Kidney glomerular epithelial cell (primary cell): ENCODE measurements at regions not wholly inside any gene's neighbourhood (a gene's known extent, or its start where the extent isn't known, plus 50 kb on each side); places are given as distances from the start of the nearest gene placed in this dataset.

Experiments used
- DNase-seq: peaks from one replicate; lab custom pipeline; 2025; lab: John Stamatoyannopoulos, UW

- no peak for DNase-seq
These were observed 358.6 kb downstream of the RBM43 start for GRCh38 chr2:150903055-150903454.

DNA sequence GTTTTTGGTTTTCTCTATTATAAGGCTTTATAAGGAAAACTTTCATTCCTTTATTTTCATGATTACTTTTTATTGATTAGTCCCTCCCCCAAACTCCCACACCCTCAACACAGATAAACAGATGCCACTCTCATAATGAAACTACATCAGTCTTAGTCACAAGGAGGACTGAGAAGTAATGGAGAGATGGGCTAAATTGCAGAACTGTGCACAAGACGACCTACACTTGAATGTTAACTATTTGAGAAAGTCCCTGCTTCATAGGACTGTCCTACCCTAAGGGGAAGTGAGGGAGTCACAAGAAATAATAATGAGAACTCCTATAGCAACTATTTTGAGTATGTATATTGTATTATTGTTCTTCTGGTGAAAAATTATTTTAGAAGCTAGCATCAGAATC, 360.8 kb downstream of the RBM43 start:
- no peak for DNase-seq

GRCh38 chr2:150895968-150896367, 365.7 kb downstream of the RBM43 start:
- no peak for DNase-seq

GRCh38 chr2:150889141-150889540, 372.5 kb downstream of the RBM43 start:
- DNase-seq, result no peak

DNA sequence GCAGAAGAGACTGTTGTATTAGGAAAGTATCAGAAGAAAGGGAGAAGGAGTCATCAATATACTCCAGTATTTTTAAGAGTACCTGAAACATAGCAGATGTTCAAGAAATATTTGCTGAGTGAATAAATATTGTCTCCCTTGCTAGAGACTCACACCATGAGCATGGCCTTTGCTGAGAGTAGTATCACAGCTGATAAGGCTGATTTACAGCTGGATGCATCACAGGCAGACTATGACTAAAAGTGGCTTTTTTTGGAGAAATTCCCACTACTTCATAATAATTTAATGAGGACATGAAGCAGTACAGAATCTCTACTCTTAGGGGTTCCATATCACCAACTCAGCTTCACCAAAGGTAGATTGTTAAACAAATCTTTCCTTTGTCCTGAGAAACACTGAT, 373.3 kb downstream of the RBM43 start:
- DNase-seq, result no peak

DNA sequence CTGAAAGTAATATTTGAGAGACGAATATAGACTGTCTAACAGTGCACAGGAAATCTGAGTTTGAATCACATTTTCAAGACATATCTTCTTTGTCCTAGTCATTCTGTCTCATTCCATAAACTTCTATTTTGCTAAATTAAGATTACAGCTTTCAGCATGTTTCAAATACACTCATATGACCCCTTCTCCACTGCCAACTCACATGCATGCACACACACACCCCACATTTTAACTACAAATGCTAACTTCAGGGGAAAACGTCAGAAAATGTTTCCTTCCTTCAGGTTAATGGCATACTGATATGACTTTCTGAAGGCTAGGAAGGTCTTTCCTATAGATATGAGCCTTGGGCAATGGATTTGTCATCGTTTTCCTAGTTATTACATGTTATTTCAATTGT, 373.7 kb downstream of the RBM43 start:
- DNase-seq, result no peak

DNA sequence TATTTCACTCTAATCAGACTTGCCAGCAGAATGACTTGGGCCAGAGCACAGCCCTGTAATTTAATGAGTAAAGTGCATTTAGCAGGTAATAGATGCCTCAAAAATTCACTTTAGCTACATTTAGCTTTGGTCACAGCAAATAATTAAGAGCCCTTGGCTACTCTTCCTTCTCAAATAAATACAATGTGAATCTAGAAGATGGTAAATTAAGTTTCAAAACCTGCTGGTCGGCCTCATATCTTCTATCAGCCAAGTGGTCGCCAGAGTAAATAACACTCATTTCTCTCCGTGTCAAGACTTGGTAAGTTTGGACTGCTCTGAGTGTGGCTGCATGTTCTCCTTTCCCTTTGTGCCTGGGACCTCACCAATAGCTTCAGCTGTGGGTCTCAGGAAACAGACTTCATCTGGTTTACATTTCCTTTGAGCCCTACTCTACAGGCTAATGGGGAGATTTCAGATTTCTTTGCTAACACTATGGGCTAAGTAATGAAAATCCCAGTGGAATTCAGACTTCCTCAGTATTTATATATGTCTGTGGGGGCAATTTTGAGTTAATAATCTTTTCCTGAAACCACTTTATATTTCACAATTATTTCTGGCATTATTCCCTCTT, 375.8 kb downstream of the RBM43 start:
- no peak for DNase-seq

GRCh38 chr2:150885236-150885635, 376.4 kb downstream of the RBM43 start:
- DNase-seq, result no peak

DNA sequence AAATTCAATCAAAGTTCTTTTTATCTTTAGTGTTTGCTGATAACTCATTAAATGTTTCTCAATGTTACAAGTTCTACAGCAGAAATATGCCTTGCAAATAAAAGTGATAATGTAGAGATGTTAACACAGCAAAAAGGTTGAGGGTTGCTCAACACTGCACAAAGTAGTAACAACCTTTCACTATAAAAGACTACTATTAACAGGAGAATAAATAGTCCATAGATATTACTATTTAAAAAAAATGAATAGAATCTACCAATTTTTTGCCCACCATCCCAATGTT, 378.1 kb downstream of the RBM43 start:
- no peak for DNase-seq

DNA sequence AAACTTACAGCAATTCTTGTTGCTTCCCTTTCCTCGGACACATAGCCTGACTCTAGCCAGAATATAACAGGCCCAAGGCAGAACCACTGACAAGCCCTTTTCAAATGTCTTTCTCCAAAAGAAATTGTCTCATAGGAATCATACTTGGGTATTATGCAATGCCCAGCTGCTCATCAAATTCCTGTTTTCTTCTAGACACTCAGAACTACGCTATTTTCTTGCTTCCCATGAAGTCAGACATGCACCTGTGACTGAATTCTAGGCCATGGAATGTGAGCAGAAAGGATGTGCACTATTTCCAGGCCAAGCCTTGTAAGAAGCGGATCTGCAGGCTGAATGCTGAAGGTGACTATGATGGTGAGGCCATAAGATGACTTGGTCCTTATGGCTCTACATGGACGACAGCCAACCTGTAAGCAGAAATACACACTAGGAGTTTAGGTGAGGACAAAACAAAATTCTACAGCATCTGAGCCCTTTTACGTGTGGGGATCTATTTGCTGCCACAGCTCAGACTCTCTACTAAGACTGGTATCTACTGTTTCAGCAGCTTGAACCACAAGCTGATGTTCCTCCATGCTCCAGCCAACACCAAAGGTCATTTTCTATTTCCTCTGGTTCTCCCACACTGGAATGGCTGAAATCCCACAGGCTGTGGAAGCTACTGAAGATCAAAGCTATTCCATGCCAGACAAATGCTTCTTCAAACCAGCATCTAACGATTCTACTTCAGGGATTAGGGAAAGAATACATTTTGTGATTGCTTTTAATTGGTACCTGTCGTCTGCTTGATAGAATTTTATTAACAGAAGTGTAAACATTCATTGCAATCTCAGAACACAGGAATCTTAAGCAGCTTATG, 378.7 kb downstream of the RBM43 start:
- no peak for DNase-seq

DNA sequence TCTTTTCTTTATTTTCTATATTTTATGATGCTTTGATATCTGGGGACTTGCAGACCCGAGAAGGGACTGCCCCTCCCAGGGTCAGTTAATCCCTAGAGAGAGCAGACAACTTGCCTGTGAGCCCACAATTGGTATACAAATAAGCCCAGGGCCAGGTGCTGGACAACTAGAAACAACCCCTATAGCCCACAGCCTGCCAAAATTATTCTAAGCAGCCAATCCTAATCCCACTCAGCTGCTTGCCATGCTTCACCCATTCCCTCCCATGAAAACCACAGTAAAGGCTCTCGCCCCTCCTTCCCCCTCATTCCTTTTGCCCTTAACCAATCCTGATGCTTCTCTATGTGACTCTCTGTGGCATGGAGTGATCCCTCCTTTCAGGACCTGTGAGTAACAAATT, 380.7 kb downstream of the RBM43 start:
- no peak for DNase-seq

- DNase-seq, result peak; percentile 18
These were observed 383.3 kb downstream of the RBM43 start for GRCh38 chr2:150878356-150878755.

DNA sequence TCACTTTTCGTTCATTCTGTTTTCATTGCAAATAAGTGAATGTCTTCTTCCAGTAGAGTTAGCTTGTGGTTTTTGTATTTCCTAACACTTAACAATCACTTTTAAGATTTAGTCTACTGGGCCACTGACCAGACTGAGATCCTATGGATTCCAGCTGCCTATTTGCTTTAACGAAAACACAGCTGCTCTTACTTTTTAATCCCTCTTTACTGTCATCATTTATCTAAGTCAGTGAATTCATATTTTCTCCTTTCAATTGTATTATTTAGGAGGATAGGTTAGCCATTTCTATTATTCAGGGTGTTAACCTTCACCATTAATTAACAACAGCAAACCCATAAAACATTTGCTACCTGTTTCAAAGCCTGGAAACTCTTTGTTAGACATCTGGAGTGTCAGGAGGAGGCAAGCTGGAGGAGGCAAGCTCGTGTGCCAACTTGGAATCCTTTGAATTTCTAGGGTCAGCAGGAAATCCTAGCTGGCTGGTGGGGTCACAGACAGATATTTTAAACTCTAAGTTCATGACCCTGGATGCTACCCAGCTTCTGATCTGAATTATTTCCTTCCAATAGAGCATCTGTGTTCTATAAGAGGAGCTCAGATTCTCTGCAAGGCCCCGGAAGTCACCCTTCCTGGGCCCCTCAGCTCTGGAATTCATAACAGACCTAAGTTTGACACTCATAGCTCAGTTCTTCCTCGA, 385.3 kb downstream of the RBM43 start:
- DNase-seq, result peak; percentile 20

DNA sequence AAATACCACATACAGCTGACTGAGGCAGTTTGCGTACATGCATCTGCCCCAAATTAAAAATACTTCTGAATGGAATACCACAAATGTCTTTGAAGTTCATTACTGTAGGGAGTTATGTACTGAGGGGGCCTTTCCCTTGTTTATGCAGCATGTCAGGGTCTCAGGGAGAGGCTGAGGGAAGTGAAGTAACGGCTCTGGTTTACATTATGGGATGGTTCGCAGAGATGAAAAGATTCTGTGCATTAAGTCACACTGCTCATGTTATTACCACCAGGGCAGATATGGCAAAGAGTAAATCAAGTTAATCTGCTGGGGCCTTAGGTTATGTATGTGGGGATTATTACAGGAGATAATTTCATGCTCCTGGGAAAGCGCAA, 385.9 kb upstream of the RND3 start:
- DNase-seq, result no peak

DNA sequence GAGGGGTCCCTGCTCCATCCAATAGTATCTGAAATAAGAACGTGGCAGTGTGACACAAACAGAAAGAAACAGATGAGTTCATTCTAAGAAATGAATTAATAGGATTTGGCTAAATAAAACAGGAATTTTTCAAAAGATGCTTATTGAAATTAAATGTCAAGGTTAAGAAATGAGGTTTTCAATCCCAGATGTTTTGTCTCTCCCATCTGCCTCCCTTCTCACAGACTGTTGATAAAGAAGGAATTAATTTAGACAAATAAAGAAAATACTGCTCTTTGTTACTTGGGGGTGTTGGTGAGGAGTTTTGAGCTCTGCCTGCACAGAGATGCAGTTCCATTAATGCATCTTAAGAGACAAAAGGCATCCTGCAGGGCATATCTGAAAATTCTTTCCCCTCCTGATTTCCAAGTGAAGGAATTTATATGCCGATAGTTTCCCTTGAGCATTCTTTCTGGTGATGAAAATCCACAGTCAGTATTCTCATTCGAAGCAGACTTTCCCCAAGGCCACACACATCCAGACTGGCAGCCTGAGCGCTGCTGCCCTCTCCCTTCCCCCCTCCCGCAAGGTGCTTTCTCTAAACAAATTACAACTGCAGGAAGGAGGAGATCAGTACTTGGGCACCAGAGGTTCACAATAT, 385.4 kb upstream of the RND3 start:
- DNase-seq, result no peak

DNA sequence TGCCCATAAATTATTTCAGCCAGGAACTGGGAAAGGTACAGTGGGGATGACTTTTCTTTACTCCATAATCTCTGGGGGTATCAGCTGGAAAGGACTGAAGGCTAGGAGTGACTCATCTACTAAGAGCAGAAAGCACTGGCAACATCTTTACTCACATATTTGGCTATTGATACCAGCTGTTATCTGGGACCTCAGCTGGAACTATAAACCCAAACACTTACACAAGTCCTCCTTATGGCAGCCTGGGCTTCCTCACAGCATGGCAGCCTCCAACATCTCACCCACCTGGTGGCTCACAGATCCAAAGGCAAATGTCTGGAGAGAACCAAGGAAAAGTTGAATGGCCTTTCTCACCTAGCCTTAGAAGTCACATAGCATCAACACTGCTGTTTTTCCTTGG, 379.0 kb upstream of the RND3 start:
- no peak for DNase-seq

GRCh38 chr2:150863691-150864090, 376.2 kb upstream of the RND3 start:
- no peak for DNase-seq

DNA sequence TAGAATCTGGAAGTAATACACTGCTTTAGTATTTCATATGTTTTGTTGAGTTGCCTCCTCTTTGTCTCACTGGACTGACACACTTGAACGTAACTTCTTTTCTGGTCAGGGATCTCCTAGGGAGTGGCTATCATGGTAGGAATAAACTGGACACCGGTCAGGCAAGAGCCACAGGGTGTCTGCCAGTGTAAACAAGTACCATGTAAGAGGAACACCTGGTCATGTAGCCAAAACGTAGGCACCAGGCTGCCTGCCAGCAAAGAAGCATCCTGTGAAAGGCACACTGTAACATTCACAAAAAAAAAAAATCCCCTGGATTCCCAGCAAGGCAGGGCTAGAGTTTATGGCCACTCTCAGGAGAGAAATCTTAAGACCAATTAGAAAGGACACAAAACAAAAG, 372.8 kb upstream of the RND3 start:
- no peak for DNase-seq

- DNase-seq, result no peak
These were observed 372.4 kb upstream of the RND3 start for GRCh38 chr2:150859877-150860276.

DNA sequence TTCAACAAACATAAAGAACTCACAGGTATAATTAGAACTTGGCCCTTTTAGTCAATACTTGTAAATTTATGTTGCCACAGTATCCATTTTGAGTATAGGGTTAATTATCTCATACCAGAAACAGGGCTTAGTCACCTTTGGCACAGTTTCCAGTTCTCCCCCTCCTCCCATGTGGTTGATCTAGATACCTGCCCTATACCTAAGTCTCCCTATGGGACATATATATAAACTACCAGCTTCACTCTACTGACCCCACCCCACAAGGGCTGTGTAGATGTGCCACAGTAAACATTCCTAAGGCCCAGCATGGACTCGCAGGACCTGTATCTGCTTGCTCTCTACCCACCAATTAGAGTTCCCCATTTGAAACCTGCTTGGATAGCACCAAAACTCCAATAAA, 371.7 kb upstream of the RND3 start:
- DNase-seq, result no peak

- DNase-seq, result no peak
These were observed 370.9 kb upstream of the RND3 start for GRCh38 chr2:150858382-150858781.

DNA sequence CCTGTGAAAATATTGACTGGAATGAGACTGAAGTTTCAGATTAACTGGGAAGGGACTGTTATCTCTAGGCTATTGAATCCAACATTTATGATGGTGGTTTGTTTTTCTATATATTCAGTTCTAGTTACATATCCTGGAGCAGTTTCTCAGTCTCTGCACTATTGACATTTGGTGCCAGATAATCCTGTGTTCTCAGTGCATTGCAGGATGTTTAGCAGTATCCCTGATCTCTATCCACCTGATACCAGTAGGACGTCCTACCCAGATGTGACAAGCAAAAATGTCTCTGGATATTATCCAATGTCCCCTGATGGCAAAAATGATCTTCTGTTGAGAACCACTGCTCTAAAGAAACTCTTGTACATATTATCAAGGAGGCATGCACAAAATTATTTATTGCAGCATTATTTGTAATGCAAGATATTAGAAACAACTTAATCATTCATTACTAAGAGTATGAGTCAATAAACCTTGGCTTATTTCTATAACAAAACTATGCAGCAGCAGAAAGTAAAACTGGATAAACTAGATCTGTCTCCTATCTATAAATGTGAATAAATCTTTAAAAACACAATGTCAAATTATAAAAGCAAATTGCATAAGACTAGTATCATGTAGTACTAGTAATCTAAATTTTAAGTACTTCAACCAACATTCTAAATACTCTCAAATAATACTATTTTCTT, 369.3 kb upstream of the RND3 start:
- DNase-seq, result no peak
